SK-N-MC (cell line): ENCODE measurements at regions not wholly inside any gene's neighbourhood (a gene's known extent, or its start where the extent isn't known, plus 50 kb on each side); places are given as distances from the start of the nearest gene placed in this dataset.

ENCODE experiments used
- DNase-seq: peaks from one replicate; pipeline ENCODE4 v3.0.0-alpha.2; 2011; ENCODE audit warnings: low read depth, low spot score
- H3K27ac ChIP-seq: fragments of 200-600 bp; sonication (generic); 2 replicates; pipeline ENCODE4 v1.5.1; 2016; ENCODE audit warnings: mixed run types
- H3K36me3 ChIP-seq: fragments of 200-600 bp; sonication (generic); 2 replicates; pipeline ENCODE4 v1.6.1; 2017; ENCODE audit warnings: antibody characterized with exemption, low read length, mixed read lengths; ENCODE audit not compliant: insufficient read depth
- H3K4me3 ChIP-seq: fragments of 200-600 bp; sonication (generic); 2 replicates; pipeline ENCODE4 v1.5.1; 2016
- H3K9ac ChIP-seq: fragments of 200-600 bp; sonication (generic); 2 replicates; pipeline ENCODE4 v1.8.0; 2017; ENCODE audit warnings: mixed run types, mixed read lengths; ENCODE audit not compliant: insufficient read length
- H3K9me3 ChIP-seq: fragments of 200-600 bp; sonication (generic); 2 replicates; pipeline ENCODE4 v1.6.1; 2017; ENCODE audit warnings: low read depth, mild to moderate bottlenecking, antibody characterized with exemption, low read length, moderate library complexity, mixed read lengths
- EZH2 ChIP-seq: fragments of 200-600 bp; sonication (generic); IDR thresholded peaks from one replicate; pipeline ENCODE4 v1.6.1; 2017; ENCODE audit warnings: antibody characterized with exemption
- FOXP2 ChIP-seq: optimal IDR thresholded peaks from 2 replicates; pipeline ENCODE3; 2011; ENCODE audit warnings: mild to moderate bottlenecking, moderate library complexity; ENCODE audit not compliant: insufficient read depth; ENCODE audit errors: extremely low read length, control extremely low read depth
- POLR2AphosphoS5 ChIP-seq: IDR thresholded peaks from 2 replicates; pipeline ENCODE4 v1.6.1; 2012; ENCODE audit warnings: mild to moderate bottlenecking, low read depth, low read length, borderline replicate concordance

GRCh38 chr2:186281726-186282125 lies 204.3 kb upstream of the ZC3H15 start:
- no peak for DNase-seq
- Histone ChIP-seq H3K27ac (no peak overlapping the region), H3K9me3 (no peaks in the 10 kb centered on the region), H3K4me3 (no peak overlapping the region), H3K9ac (no peak overlapping the region), H3K36me3 (no peaks in the 10 kb centered on the region)
- TF ChIP-seq FOXP2: no peak

GRCh38 chr2:186294248-186294888 lies 191.7 kb upstream of the ZC3H15 start:
- H3K4me3 ChIP-seq: no peak overlapping the region
- H3K27ac ChIP-seq: no peak overlapping the region
- H3K36me3 ChIP-seq: no peaks in the 10 kb centered on the region
- H3K9ac ChIP-seq: no peak overlapping the region
- no peaks in the 10 kb centered on the region for H3K9me3 ChIP-seq
- DNase-seq: no peak
- TF ChIP-seq EZH2: no peak
- TF ChIP-seq FOXP2: no peak

GRCh38 chr2:186299610-186300009 lies 186.4 kb upstream of the ZC3H15 start:
- no peak overlapping the region for H3K27ac ChIP-seq
- H3K4me3 ChIP-seq: no peak overlapping the region
- no peaks in the 10 kb centered on the region for H3K9me3 ChIP-seq
- DNase-seq: no peak
- TF ChIP-seq EZH2 (no peak), FOXP2 (no peak), POLR2AphosphoS5 (no peak)
- H3K9ac ChIP-seq: no peak overlapping the region
- no peaks in the 10 kb centered on the region for H3K36me3 ChIP-seq

GRCh38 chr2:186302263-186302662 lies 183.8 kb upstream of the ZC3H15 start:
- Histone ChIP-seq H3K27ac (no peak overlapping the region), H3K36me3 (no peaks in the 10 kb centered on the region), H3K9me3 (no peaks in the 10 kb centered on the region), H3K9ac (no peak overlapping the region), H3K4me3 (no peak overlapping the region)
- TF ChIP-seq POLR2AphosphoS5 (no peak), EZH2 (no peak), FOXP2 (no peak)
- no peak for DNase-seq

GRCh38 chr2:186303091-186303490 lies 183.0 kb upstream of the ZC3H15 start:
- Histone ChIP-seq H3K27ac (no peak overlapping the region), H3K36me3 (no peaks in the 10 kb centered on the region), H3K4me3 (no peak overlapping the region), H3K9me3 (no peaks in the 10 kb centered on the region), H3K9ac (no peak overlapping the region)
- no peak for TF ChIP-seq EZH2
- no peak for TF ChIP-seq POLR2AphosphoS5
- TF ChIP-seq FOXP2: no peak
- no peak for DNase-seq

GRCh38 chr2:186304064-186304463 lies 182.0 kb upstream of the ZC3H15 start:
- Histone ChIP-seq H3K4me3 (no peak overlapping the region), H3K9me3 (no peaks in the 10 kb centered on the region), H3K27ac (no peak overlapping the region), H3K9ac (no peak overlapping the region), H3K36me3 (no peaks in the 10 kb centered on the region)
- DNase-seq: no peak
- no peak for TF ChIP-seq FOXP2
- TF ChIP-seq EZH2: no peak
- no peak for TF ChIP-seq POLR2AphosphoS5

- no peaks in the 10 kb centered on the region for H3K9me3 ChIP-seq
- no peaks in the 10 kb centered on the region for H3K36me3 ChIP-seq
- H3K4me3 ChIP-seq: no peak overlapping the region
- H3K27ac ChIP-seq: no peak overlapping the region
- H3K9ac ChIP-seq: no peak overlapping the region
- TF ChIP-seq POLR2AphosphoS5 (no peak), EZH2 (no peak)
- no peak for DNase-seq
These were observed 179.3 kb upstream of the ZC3H15 start for GRCh38 chr2:186306754-186307153.

- no peak for DNase-seq
- TF ChIP-seq EZH2 (no peak), FOXP2 (no peak), POLR2AphosphoS5 (no peak)
- Histone ChIP-seq H3K36me3 (no peaks in the 10 kb centered on the region), H3K9me3 (no peaks in the 10 kb centered on the region), H3K27ac (no peak overlapping the region), H3K4me3 (no peak overlapping the region), H3K9ac (no peak overlapping the region)
These were observed 178.2 kb upstream of the ZC3H15 start for GRCh38 chr2:186307871-186308270.

GRCh38 chr2:186308347-186308746 lies 177.7 kb upstream of the ZC3H15 start:
- Histone ChIP-seq H3K9ac (no peak overlapping the region), H3K36me3 (no peaks in the 10 kb centered on the region), H3K27ac (no peak overlapping the region), H3K9me3 (no peaks in the 10 kb centered on the region), H3K4me3 (no peak overlapping the region)
- DNase-seq: no peak
- TF ChIP-seq POLR2AphosphoS5 (no peak), FOXP2 (no peak)

- no peak overlapping the region for H3K4me3 ChIP-seq
- H3K9ac ChIP-seq: no peak overlapping the region
- no peak for DNase-seq
- TF ChIP-seq EZH2: no peak
- no peak for TF ChIP-seq FOXP2
- no peak for TF ChIP-seq POLR2AphosphoS5
- no peaks in the 10 kb centered on the region for H3K9me3 ChIP-seq
- no peak overlapping the region for H3K27ac ChIP-seq
- H3K36me3 ChIP-seq: no peaks in the 10 kb centered on the region
These were observed 176.2 kb upstream of the ZC3H15 start for GRCh38 chr2:186309901-186310300.
